ENCODE measurements at regions not wholly inside any gene's neighbourhood (a gene's known extent, or its start where the extent isn't known, plus 50 kb on each side); places are given as distances from the start of the nearest gene placed in this dataset.

- no peaks in the 10 kb centered on the region for H3K4me1 ChIP-seq (ENCODE audit: control insufficient read depth, insufficient read depth, low read length)
- CTCF ChIA-PET, result no interaction called here
- TF ChIP-seq ZNF837 (tag by site-specific recombination; IDR thresholded peaks at IDR 0.05), result no peak
These were observed 134.8 kb upstream of the NCK2 start for GRCh38 chr2:105609746-105610402.

GRCh38 chr2:105607920-105608504, 136.7 kb upstream of the NCK2 start:
- Histone ChIP-seq H3K4me1 (ENCODE audit: control insufficient read depth, insufficient read depth, low read length) (no peaks in the 10 kb centered on the region), H3K4me3 (ENCODE audit: low read depth, low read length) (no peak overlapping the region), H3K9me3 (ENCODE audit: control insufficient read depth, insufficient read depth, low read depth, low read length) (no peaks in the 10 kb centered on the region), H3K27ac (ENCODE audit: extremely low read depth, low read depth, low read length) (no peak overlapping the region), H3K36me3 (ENCODE audit: control insufficient read depth in 2 of 2, insufficient read depth in 1 of 2, low read length in 2 of 2) (no peaks in the 10 kb centered on the region)
- CTCF ChIA-PET, result no interaction called here
- POLR2A ChIA-PET, result interaction anchor here (0.6 kb wide), 1 partner anchor 11 kb away, joined by 3 read pairs; no protein-coding TSS in a partner anchor
- no peak for TF ChIP-seq ZNF707 (tag by site-specific recombination; IDR thresholded peaks at IDR 0.05)

More at GRCh38 chr2:105609746-105610402, 134.8 kb upstream of the NCK2 start:
- POLR2A ChIA-PET, result no interaction called here
- no peak overlapping the region for H3K4me3 ChIP-seq (ENCODE audit: low read depth, low read length)
- H3K36me3 ChIP-seq (ENCODE audit: control insufficient read depth in 2 of 2, insufficient read depth in 1 of 2, low read length in 2 of 2), result no peaks in the 10 kb centered on the region
- no peak overlapping the region for H3K27ac ChIP-seq (ENCODE audit: extremely low read depth, low read depth, low read length)
- H3K9me3 ChIP-seq (ENCODE audit: control insufficient read depth, insufficient read depth, low read depth, low read length), result no peaks in the 10 kb centered on the region

GRCh38 chr2:105606081-105606480, 138.6 kb upstream of the NCK2 start:
- Histone ChIP-seq H3K9me3 (ENCODE audit: control insufficient read depth, insufficient read depth, low read depth, low read length) (no peaks in the 10 kb centered on the region), H3K27ac (ENCODE audit: extremely low read depth, low read depth, low read length) (no peak overlapping the region), H3K4me1 (ENCODE audit: control insufficient read depth, insufficient read depth, low read length) (no peaks in the 10 kb centered on the region), H3K36me3 (ENCODE audit: control insufficient read depth in 2 of 2, insufficient read depth in 1 of 2, low read length in 2 of 2) (no peaks in the 10 kb centered on the region), H3K4me3 (ENCODE audit: low read depth, low read length) (no peak overlapping the region)
- POLR2A ChIA-PET, result no interaction called here
- TF ChIP-seq KLF1 (tag by site-specific recombination; IDR thresholded peaks at IDR 0.05), result no peak
- TF ChIP-seq ZNF792 (tag by site-specific recombination; IDR thresholded peaks at IDR 0.05), result no peak
- TF ChIP-seq OVOL3 (tag by site-specific recombination; IDR thresholded peaks at IDR 0.05), result no peak
- TF ChIP-seq ZNF19 (tag by site-specific recombination; IDR thresholded peaks at IDR 0.05; ENCODE audit: low read depth), result no peak
- no peak for TF ChIP-seq ZFP69B (tag by site-specific recombination; IDR thresholded peaks at IDR 0.05)
- TF ChIP-seq REST (tag by site-specific recombination; IDR thresholded peaks at IDR 0.05), result no peak
- no peak for TF ChIP-seq ZNF785 (tag by site-specific recombination; IDR thresholded peaks at IDR 0.05)
- TF ChIP-seq ZNF585B (tag by site-specific recombination; IDR thresholded peaks at IDR 0.05), result no peak
- TF ChIP-seq ZNF621 (tag by site-specific recombination; IDR thresholded peaks at IDR 0.05), result no peak
- no peak for TF ChIP-seq ZNF398 (tag by site-specific recombination; IDR thresholded peaks at IDR 0.05)
- no peak for TF ChIP-seq ZNF202 (tag by site-specific recombination; IDR thresholded peaks at IDR 0.05; ENCODE audit: borderline replicate concordance)
- no peak for TF ChIP-seq ZNF514 (tag by site-specific recombination; IDR thresholded peaks at IDR 0.05)
- no peak for TF ChIP-seq ZNF639 (tag by site-specific recombination; IDR thresholded peaks at IDR 0.05)
- TF ChIP-seq ZNF747 (tag by site-specific recombination; IDR thresholded peaks at IDR 0.05), result no peak
- CTCF ChIA-PET, result interaction anchor here (0.9 to 1.6 kb wide), 2 partner anchors 8 to 29 kb away, joined by 3 read pairs; no protein-coding TSS in a partner anchor
